ENCODE measurements at regions not wholly inside any gene's neighbourhood (a gene's known extent, or its start where the extent isn't known, plus 50 kb on each side); places are given as distances from the start of the nearest gene placed in this dataset.

- H3K36me3 ChIP-seq (ENCODE audit: insufficient read depth, low read length): no peaks in the 10 kb centered on the region
- ATAC-seq (ENCODE audit: insufficient read depth, low read depth) (no peak), DNase-seq (no peak)
- no peaks in the 10 kb centered on the region for H3K79me2 ChIP-seq (ENCODE audit: insufficient read depth, low read length)
- H2AFZ ChIP-seq (ENCODE audit: low read depth, low read length): no peak overlapping the region
- no peak overlapping the region for H3K4me3 ChIP-seq (ENCODE audit: low read depth in 1 of 2, low read length in 2 of 2)
- peaks cover 13% of the 10 kb centered on the region for H3K27me3 ChIP-seq (ENCODE audit: insufficient read depth, low read length, poor library complexity)
- H3K9ac ChIP-seq (ENCODE audit: low read depth, low read length): no peak overlapping the region
- H3K9me3 ChIP-seq (ENCODE audit: insufficient read depth, low read length, severe bottlenecking): no peaks in the 10 kb centered on the region
- TF ChIP-seq CTCF (IDR thresholded peaks at IDR 0.05; ENCODE audit: borderline replicate concordance, extremely low read depth, low read length, poor library complexity, severe bottlenecking) (no peak), EZH2 (IDR thresholded peaks at IDR 0.05; ENCODE audit: borderline replicate concordance, low read depth, low read length, severe bottlenecking) (no peak)
- H4K20me1 ChIP-seq (ENCODE audit: insufficient read depth, low read length): no peaks in the 10 kb centered on the region
- no peak overlapping the region for H3K4me2 ChIP-seq (ENCODE audit: insufficient read depth, low read length)
- no peak overlapping the region for H3K27ac ChIP-seq (ENCODE audit: low read length)
- H3K4me1 ChIP-seq (ENCODE audit: insufficient read depth, low read length): no peaks in the 10 kb centered on the region
These were observed 168.0 kb upstream of the NR5A2 start for GRCh38 chr1:199859491-199859933.

DNA sequence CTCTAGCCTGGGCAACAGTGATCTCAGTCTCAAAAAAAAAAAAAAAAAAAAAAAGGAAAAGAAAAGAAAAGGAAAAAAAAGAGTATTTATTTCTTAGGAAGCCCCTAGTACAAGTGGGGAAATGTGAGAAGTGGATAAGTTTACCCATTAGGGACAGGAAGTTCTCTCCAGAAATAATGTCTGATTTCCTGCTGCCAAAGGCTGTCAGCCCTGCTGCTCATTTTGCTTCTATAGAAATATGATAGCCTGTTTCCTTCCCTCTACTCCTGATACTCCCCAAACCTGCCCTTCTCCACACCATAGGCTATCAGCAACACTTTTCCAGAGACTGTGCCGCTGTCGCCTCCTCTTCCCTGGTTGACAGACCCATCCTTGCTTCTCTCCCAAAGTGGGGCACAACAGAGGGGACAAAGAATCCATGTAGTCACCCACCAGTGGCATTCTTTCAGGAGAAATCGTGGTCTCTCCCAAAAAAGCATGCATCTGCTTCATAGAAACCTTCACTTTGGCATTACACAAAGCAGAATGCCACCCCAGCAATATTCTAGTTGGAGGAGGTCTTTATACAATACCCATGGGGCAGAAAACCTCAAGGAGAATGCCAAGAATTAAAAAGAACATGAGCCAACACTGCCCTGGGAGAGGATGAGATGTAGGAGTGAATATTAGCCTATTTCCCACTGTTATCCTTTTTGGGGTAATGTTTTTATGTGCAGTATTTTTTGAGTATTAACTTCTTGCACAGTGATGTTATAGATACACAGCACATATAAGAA, 166.3 kb upstream of the NR5A2 start:
- H3K4me2 ChIP-seq (ENCODE audit: insufficient read depth, low read length): no peak overlapping the region
- H3K36me3 ChIP-seq (ENCODE audit: insufficient read depth, low read length): no peaks in the 10 kb centered on the region
- TF ChIP-seq CTCF (IDR thresholded peaks at IDR 0.05; ENCODE audit: borderline replicate concordance, extremely low read depth, low read length, poor library complexity, severe bottlenecking) (no peak), EZH2 (IDR thresholded peaks at IDR 0.05; ENCODE audit: borderline replicate concordance, low read depth, low read length, severe bottlenecking) (no peak)
- no peaks in the 10 kb centered on the region for H4K20me1 ChIP-seq (ENCODE audit: insufficient read depth, low read length)
- H3K27ac ChIP-seq (ENCODE audit: low read length): no peak overlapping the region
- H3K4me1 ChIP-seq (ENCODE audit: insufficient read depth, low read length): no peaks in the 10 kb centered on the region
- H3K79me2 ChIP-seq (ENCODE audit: insufficient read depth, low read length): no peaks in the 10 kb centered on the region
- peaks cover 19% of the 10 kb centered on the region for H3K27me3 ChIP-seq (ENCODE audit: insufficient read depth, low read length, poor library complexity)
- no peak overlapping the region for H3K4me3 ChIP-seq (ENCODE audit: low read depth in 1 of 2, low read length in 2 of 2)
- DNase-seq (no peak), ATAC-seq (ENCODE audit: insufficient read depth, low read depth) (no peak)
- no peak overlapping the region for H2AFZ ChIP-seq (ENCODE audit: low read depth, low read length)
- no peaks in the 10 kb centered on the region for H3K9me3 ChIP-seq (ENCODE audit: insufficient read depth, low read length, severe bottlenecking)
- H3K9ac ChIP-seq (ENCODE audit: low read depth, low read length): no peak overlapping the region

DNA sequence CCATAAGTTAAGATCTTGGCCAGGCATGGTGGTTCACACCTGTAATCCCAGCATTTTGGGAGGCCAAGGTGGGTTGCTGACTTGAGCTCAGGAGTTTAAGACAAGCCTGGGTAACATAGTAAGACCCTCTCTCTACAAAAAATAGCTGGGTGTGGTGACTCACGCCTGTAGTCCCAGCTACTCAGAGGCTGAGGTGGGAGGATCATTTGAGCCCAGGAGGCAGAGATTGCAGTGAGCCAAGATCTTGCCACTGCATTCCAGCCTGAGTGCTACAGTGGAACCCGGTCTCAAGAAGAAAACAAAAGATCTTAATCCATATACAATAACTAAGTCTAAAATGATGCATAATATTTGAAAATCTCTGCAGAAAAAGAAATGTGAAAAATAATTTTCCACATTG, 165.5 kb upstream of the NR5A2 start:
- Histone ChIP-seq H4K20me1 (ENCODE audit: insufficient read depth, low read length) (no peaks in the 10 kb centered on the region), H3K36me3 (ENCODE audit: insufficient read depth, low read length) (no peaks in the 10 kb centered on the region), H3K79me2 (ENCODE audit: insufficient read depth, low read length) (no peaks in the 10 kb centered on the region), H3K9me3 (ENCODE audit: insufficient read depth, low read length, severe bottlenecking) (no peaks in the 10 kb centered on the region), H3K4me2 (ENCODE audit: insufficient read depth, low read length) (no peak overlapping the region), H2AFZ (ENCODE audit: low read depth, low read length) (no peak overlapping the region), H3K9ac (ENCODE audit: low read depth, low read length) (no peak overlapping the region), H3K27ac (ENCODE audit: low read length) (no peak overlapping the region), H3K27me3 (ENCODE audit: insufficient read depth, low read length, poor library complexity) (peaks cover 23% of the 10 kb centered on the region), H3K4me1 (ENCODE audit: insufficient read depth, low read length) (no peaks in the 10 kb centered on the region), H3K4me3 (ENCODE audit: low read depth in 1 of 2, low read length in 2 of 2) (no peak overlapping the region)
- DNase-seq (no peak), ATAC-seq (ENCODE audit: insufficient read depth, low read depth) (no peak)
- TF ChIP-seq CTCF (IDR thresholded peaks at IDR 0.05; ENCODE audit: borderline replicate concordance, extremely low read depth, low read length, poor library complexity, severe bottlenecking): no peak
- no peak for TF ChIP-seq EZH2 (IDR thresholded peaks at IDR 0.05; ENCODE audit: borderline replicate concordance, low read depth, low read length, severe bottlenecking)

Measured in DND-41 (cell line).